ENCODE measurements at regions not wholly inside any gene's neighbourhood (a gene's known extent, or its start where the extent isn't known, plus 50 kb on each side); places are given as distances from the start of the nearest gene placed in this dataset.

GRCh38 chr15:61390138-61390537, 161.0 kb upstream of the RORA start:
- no peak for TF ChIP-seq CTCF (IDR thresholded peaks at IDR 0.05; ENCODE audit: unreplicated experiment)
- Mint-ChIP-seq H3K27me3 (peaks cover 6% of the 10 kb centered on the region), H3K4me3 (ENCODE audit: low read depth) (no peak overlapping the region), H3K4me1 (ENCODE audit: low read depth) (no peaks in the 10 kb centered on the region), H3K36me3 (ENCODE audit: insufficient read depth) (no peaks in the 10 kb centered on the region), H3K9me3 (ENCODE audit: low read depth) (peaks cover 2% of the 10 kb centered on the region), H3K27ac (no peak overlapping the region)
- DNase-seq (ENCODE audit: low spot score, unreplicated experiment): no peak

GRCh38 chr15:61389334-61390028, 160.4 kb upstream of the RORA start:
- Mint-ChIP-seq H3K36me3 (ENCODE audit: insufficient read depth) (no peaks in the 10 kb centered on the region), H3K27me3 (peaks cover 6% of the 10 kb centered on the region), H3K9me3 (ENCODE audit: low read depth) (peaks cover 4% of the 10 kb centered on the region), H3K27ac (no peak overlapping the region), H3K4me3 (ENCODE audit: low read depth) (no peak overlapping the region), H3K4me1 (ENCODE audit: low read depth) (no peaks in the 10 kb centered on the region)
- no peak for TF ChIP-seq CTCF (IDR thresholded peaks at IDR 0.05; ENCODE audit: unreplicated experiment)
- DNase-seq (ENCODE audit: low spot score, unreplicated experiment): no peak

- Mint-ChIP-seq H3K27ac (no peak overlapping the region), H3K4me3 (ENCODE audit: low read depth) (no peak overlapping the region), H3K4me1 (ENCODE audit: low read depth) (no peaks in the 10 kb centered on the region), H3K9me3 (ENCODE audit: low read depth) (peaks cover 4% of the 10 kb centered on the region), H3K27me3 (no peaks in the 10 kb centered on the region), H3K36me3 (ENCODE audit: insufficient read depth) (no peaks in the 10 kb centered on the region)
- no peak for TF ChIP-seq CTCF (IDR thresholded peaks at IDR 0.05; ENCODE audit: unreplicated experiment)
- no peak for DNase-seq (ENCODE audit: low spot score, unreplicated experiment)
Observed at GRCh38 chr15:61387675-61388074, 158.6 kb upstream of the RORA start.

- DNase-seq (ENCODE audit: low spot score, unreplicated experiment): no peak
- H3K4me1 Mint-ChIP-seq (ENCODE audit: low read depth): no peaks in the 10 kb centered on the region
- no peak for TF ChIP-seq CTCF (IDR thresholded peaks at IDR 0.05; ENCODE audit: unreplicated experiment)
- H3K9me3 Mint-ChIP-seq (ENCODE audit: low read depth): peaks cover 4% of the 10 kb centered on the region
- H3K4me3 Mint-ChIP-seq (ENCODE audit: low read depth): no peak overlapping the region
- H3K36me3 Mint-ChIP-seq (ENCODE audit: insufficient read depth): no peaks in the 10 kb centered on the region
- no peak overlapping the region for H3K27ac Mint-ChIP-seq
- H3K27me3 Mint-ChIP-seq: no peaks in the 10 kb centered on the region
Observed at GRCh38 chr15:61383421-61383820, 154.3 kb upstream of the RORA start.

- no peak for DNase-seq (ENCODE audit: low spot score, unreplicated experiment)
- Mint-ChIP-seq H3K9me3 (ENCODE audit: low read depth) (peaks cover 4% of the 10 kb centered on the region), H3K36me3 (ENCODE audit: insufficient read depth) (no peaks in the 10 kb centered on the region), H3K4me3 (ENCODE audit: low read depth) (no peak overlapping the region), H3K27ac (no peak overlapping the region), H3K4me1 (ENCODE audit: low read depth) (no peaks in the 10 kb centered on the region), H3K27me3 (no peaks in the 10 kb centered on the region)
- no peak for TF ChIP-seq CTCF (IDR thresholded peaks at IDR 0.05; ENCODE audit: unreplicated experiment)
Observed at GRCh38 chr15:61382927-61383326, 153.8 kb upstream of the RORA start.
